ENCODE measurements at regions not wholly inside any gene's neighbourhood (a gene's known extent, or its start where the extent isn't known, plus 50 kb on each side); places are given as distances from the start of the nearest gene placed in this dataset.

DNA sequence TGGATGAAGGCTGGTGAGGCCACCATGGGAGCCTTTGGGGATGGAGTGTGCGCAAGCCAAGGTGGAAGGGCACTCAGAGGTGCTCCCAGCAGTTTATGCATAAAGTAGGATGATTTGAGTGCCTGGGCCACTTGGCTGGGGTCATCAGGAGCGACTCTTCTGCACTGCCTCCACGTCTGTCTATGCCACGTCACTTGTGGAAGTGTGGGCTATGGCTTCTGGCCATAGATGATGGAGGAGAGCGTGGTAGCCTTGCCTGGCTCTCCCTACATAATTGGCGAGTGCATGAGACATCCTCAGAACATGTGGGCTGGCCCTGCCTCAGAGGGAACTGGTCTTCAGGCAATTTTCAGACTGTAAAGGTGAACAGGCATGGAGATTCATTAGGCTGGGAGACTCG lies 182.9 kb downstream of the TEX29 start:
- no peak for FAIRE-seq

DNA sequence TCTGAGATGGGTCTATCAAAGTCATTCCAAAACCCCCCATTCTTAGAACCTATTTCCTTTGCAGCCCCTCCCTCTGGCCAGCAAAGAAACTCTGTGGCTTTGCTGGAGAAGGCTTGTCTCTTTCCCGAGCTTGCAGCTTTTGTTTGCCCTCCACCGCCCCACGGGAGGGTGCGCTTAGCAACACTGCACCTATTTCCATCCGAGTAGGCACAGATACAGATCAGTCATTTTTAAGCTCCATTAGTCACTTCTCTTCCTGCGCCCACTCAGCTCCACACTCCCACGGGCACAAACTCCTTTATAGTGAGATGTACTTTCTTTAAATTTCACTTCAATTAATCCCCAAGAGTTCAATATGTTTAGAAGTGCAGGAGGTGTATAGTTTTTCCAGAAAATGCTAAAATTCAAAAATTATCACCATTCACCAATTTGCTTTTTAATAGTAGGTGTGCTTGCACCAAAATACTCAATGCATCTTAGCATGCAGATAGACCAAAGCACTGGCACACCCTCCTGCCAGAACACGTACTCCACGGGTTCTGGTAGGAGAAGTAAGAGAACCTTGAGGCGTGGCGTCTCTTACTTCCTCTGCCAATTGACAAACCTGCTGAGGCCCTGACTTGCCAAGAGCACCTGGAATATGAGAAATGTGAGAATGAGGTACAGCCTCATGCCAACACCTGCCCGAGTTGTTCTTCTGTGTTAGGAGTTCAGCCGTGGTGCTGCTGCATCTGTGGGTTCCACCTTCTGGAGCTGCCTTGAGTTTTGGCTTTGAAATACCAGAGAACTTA lies 183.7 kb downstream of the TEX29 start:
- no peak for FAIRE-seq

DNA sequence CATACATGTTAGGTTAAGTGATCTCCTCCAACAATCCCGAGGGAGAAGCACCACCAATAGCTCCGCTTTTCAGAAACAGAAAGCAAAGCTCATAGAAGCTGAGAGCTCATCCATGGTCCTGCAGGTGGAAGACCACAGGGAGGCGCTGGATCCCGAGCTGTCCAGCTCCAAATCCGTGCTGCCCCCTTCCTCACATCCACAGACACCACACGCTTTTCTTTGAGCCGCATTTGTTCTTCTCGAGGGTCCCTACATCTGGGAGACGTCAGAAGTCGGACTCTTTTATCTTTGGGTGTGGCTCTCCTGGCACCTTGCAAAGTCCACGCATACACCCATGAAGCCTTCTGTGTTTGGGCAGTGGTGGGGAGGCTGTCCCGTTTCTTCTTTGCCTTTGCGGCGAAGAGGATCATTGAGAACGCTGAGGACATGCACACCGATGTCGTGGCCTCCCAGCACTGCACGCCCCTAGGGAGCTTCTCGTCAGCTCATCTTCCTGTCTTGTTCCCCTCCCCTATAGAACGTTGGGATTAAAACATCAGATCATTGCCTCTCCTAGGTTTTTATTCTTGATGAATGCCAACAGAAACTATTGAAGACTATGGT lies 184.8 kb downstream of the TEX29 start:
- FAIRE-seq = no peak

DNA sequence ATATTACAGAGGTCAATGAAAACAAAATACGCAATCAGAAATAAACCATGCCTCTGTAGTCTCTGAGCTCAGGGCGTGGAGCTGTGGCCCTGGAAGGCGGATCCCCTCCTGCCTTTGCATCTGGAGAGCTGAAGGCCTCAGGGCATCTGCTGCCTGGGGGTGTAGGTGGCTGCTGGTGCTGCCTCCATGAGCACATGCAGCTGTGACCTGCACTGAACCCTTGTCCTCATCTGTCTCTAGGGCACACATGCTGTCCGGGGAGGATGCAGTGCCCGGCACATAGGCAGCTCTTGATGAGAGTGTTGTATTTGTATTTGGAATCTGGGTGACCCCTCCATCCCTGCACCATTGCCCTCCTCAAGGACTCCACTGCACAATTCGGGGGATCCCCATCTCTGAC lies 185.7 kb downstream of the TEX29 start:
- FAIRE-seq = no peak

DNA sequence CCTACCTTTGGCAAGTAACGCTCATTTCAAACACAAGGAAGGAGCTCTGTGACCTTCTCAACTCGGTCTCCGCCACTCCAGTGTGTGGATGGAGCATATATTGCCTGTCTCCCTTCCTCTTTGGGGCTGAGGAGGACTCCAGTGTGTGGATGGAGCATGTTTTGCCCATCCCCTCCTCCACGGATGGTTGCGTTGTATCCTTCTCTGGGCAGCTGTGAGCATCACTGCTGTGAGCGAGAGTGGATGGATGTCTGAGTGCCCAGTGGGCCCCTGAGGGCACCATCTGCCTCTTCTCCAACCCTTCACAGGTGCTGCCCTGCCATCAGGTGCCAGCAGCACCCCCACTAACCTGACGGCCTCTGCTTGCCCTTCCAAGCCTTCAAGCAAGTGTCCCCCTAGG lies 186.2 kb downstream of the TEX29 start:
- FAIRE-seq = no peak

DNA sequence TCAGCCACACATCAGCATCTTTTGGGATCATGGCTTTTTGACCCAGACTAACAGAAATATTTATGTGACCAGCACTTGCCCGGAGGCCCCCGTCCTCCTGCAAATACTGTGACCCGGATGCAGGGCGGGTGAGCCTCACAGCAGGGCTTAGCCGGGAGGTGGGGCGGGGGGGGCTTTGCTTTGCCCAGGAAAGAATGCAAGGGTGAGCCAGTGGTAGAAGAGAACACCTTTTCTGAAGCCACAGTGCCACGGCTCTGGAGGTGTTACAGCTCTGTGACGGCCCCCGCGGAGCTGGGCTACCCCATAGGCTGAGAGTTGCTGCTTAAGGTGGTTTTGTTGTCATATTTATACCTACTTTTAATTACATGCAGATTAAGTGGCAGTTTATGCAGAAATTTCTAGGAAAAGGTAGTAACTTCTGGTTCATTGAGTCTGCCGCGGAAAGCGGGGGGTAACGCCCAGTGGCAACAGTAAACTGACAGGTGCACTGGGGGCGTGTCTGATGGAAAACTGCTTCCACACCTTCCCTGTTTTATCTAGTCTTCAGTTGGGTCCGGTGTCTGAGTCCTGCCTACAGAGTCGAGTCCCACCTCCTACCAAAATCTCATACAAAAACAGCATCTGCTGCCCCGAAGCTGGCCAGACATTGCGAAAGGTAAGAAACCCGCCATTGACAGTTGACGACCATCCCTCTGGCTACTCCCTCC lies 187.9 kb downstream of the TEX29 start:
- FAIRE-seq = no peak

DNA sequence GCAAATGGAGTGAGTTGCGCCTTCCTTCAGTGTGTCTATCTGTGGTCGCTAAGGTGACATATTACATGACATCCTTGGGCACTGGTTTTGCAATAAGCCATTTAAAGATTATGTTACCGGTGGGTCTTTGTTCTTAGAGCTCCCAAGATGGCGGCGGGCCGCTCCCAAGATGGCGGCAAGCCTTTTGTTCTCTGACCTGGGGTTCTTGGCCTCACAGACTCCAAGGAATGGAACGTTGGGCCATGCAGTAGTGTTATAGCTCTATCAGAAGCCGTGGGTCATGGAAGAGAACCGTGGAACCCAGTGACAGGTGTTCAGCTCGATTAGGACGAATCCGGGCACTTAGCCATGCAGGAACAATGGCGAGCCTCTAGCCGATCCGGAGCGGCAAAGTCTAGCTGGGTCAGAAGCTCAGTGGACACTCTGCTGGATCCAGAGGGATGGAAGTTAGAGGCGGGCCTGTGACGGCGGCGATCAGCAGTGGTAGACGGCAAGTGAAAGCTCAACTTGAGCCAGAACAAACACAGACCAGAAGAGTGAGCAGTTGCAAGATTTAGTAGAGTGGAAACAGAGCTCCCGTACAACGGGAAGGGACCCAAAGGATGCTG lies 188.6 kb downstream of the TEX29 start:
- FAIRE-seq = no peak

DNA sequence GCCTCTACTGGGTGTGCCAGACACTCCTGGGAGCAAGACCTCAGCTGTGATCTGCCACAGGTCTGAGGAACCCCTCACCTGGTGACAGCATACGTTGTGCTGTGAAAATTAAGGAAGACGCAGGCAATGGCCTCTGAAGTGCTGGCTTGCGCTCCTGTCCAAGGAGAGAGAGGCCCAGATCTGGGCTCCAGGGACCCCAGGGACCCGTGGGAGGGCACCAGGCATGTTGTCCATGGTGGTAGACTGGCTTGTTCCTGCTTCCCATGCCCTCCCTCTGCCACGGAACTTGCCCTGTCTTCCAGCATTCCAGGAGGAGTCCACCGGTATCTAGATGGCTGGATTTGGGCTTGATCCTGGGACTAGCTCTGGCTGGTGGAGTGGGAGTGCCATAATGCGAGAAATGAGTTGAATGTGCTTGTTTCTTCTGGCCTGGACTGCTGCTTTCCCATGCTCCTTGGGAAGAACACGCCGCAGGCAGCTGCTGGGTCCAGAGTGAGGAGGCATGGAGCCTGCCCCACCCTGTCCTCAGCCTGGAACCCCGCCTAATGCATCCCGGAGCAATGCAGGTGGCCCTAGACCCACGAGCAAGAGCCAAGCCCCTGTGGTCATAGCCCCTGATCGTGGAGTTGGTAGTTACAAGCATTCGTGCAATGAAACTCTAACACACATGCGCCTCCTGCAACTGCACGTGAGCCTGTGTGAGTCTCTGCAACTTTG lies 190.2 kb downstream of the TEX29 start:
- FAIRE-seq = no peak

DNA sequence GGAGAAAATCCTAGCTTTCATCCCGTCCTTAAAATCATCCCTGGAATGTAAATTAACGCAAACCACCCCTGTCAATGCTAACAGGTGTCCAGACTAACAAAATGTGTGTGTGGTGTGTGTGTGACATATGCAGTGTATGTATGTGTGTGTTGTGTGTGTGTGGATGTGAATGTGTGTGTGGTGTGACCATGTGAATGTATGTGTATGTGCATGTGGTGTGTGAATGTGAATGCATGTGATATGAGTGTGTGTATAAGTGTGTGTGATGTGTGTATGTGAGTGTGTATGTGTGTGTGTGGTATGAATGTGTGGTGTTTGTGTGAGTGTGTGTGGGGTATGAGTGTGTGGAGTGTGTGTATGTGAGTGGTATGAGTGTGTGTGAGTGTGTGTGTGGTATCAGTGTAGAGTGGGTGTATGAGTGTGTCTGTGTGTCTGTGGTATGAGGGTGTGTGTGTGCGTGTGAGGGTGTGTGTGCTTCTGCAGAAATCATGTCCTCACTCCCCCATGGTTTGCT lies 190.8 kb downstream of the TEX29 start:
- no peak for FAIRE-seq

DNA sequence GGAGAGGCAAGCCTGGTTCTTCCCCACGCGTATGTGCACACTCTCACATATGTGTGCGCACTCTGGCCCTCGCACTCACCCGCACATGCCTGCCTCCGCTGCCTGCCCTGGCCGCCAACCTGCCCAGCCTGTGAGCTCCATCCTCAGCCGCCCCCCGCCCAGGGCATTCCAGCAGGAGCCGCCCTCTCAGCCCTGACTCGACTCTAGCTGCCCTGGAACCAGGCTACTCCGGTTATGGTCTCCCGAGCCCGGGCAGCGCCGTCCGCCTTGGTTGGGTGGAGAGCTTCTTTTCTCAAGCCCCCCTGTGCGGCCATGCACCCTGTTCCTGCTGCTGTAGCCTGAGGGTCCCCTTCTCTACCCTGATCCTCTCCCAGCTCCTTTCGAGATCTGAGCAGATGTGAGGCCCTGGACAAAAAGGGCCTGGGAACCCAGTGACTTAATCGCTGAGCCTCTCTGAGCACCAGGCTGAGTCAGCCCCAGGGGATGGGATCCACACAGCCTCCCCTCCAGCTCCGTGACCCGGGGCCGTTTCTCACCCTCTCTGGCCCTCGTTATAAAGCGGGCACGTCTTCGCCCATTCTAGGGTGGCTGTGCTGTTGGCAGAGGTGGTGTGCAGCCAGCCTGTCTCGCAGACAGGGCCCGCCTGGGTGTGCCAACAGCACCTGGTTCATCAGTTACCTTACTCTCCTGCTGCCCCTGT lies 191.5 kb downstream of the TEX29 start:
- FAIRE-seq = no peak

DNA sequence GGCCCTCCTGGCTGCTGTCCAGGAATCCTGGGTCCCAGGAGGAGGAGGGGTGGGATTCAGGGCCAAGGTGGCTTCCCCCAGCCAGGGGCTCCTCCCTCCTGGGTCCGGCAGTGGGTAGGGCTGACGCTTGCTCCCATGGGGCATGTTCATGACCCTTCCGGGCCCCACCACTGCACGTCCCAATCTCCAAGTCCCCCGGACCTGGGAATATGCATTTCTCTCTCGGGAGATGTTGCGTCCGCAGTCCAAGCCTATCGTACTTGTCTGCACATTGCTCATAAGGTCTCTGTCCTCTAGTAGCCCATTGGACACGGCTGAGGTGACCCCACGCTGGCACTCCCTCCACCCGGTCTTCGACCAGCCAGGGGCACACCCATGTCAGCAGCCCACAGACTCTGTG lies 192.3 kb downstream of the TEX29 start:
- FAIRE-seq = no peak

DNA sequence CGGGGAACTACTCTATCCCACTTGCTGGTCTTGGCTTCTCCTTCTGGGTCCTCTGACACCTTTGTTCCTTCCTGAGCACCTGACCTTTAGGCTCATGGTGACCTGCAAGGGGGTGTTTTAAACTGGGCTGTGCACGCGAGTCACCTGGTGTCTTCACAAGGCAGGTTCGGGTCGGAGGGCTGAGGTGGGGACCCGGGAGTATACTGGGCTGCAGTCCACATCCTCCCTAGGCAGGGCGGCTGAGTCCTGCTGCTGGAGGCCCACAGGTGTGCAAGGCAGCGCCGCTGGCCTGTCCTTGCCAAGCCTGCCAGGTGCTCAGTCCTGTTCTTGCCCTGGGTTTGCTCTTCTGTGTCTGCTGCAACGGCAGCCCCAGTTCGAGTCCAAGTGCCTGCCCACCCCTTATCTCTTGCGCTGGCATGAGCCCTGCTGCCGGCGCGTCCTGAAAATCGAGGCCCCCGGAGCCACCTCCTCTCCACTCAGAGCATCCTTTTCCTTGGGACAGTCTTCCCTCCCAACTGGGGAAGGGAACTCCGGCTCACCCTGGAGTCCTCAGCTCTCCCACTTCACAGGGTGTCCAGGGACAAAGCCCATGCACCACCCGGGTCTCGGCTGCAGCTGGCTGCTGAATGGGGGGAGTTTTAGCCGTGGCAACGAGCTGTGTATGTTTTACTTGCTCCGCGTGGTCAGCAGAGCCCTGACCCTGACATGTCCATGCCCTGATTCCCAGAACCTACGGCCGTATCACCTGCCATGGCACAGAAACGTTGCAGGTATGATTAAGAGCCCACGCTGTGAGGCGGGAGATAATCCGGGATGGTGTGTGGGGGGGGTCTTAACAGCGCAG lies 193.5 kb downstream of the TEX29 start:
- FAIRE-seq = no peak

DNA sequence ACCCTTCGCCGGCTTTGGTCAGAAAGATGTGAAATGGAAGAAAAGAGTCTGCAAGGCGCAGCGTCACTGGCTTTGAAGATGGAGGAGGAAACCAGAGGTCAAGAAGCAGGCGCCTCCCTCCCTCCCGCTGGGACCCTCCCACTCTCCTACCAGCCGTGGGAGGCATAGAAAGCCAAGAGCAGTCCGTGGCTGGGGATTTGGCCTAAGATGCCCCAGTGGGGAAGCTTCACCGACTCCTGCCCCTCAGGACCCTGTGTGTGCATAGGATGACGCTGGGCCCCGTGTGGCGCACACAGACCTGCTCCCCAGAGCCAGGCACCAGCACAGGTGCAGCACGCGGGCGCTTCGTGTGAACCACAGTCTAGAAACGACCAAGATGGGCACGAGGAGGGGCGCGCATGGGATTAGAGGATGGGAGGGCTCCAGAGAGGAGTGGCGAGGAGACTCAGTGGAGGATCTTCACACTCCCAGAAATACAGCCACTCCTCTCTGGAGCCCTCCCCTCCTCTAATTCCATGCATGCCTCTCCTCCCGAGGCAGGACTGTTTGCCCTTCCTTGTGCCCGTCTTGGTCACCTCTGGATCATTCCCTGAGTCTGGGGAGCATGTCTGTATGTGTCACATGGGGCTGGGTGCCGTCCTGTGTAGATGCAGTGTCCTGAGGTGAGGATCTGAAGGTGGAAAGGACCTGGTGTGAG lies 194.3 kb downstream of the TEX29 start:
- FAIRE-seq = no peak

DNA sequence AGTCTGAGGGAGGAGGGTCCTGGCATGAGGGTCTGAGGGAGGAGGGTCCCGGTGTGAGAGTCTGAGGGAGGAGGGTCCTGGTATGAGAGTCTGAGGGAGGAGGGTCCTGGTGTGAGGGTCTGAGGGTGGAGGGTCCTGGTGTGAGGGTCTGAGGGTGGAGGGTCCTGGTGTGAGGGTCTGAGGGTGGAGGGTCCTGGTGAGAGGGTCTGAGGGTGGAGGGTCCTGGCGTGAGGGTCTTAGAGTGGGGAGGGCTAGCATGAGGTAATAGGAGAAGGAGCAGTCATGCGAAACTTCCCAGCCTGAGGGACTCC lies 194.8 kb downstream of the TEX29 start:
- no peak for FAIRE-seq

DNA sequence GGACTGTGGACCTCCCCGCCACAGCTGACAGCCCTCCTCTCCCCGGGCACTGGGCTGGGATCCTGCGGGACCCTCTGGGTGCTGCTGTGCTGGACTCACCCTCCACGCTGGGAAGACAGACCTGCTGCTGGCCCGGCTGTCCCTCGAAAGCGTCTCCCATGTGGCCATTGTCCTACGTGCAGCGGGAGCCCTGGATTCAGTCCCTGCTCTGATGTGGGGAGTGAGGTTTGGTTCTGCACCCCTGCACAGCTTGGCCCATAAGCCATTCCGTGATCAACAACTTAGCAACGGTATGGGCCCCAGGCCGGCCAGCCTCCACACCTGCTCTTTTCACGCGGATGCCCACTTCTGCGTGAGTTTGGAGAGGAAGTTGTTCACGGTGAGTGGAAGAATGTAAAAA lies 195.2 kb downstream of the TEX29 start:
- no peak for FAIRE-seq

DNA sequence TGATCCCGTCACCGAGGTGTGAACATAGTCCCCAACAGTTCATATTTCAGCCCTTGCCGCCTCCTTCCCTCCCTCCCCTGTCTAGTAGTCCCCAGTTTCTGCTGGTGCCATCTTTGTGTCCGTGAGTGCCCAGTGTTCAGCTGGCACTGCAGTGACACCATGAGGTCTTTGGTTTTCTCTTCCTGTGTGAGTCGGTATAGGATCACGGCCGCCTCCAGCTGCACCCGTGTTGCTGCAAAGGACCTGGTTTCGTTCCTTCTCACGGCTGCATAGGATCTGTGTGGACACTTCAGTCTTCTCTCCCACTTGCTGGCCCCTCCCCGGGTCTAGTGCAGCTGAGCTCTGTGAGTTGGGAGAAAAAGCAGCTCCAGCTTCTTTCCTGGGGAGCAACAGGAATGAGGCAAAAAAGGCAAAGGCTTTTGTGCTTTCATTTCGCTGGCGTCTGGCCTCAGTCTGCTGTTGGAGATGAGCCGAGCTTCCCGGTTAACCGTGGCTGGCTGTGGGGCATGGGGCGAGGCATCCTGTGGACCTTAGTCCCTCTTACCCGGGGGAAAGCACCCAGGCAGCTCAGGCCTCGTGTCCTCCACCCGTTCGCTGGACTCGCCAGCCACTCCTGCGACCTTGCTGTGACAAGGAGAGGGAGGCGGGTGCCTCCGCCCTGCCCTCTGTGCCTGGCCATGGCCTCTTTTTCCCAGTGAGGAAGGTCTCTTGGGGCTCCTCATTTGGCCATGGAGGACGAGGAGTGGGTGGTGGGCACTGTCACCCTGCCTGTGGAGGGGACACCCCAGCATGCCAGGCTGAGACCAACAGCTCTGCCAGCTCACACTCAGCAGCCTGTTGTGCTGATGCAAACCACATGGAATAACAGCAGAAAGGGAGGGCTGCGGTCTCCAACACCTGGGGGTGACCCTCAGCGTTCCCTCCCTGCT lies 196.5 kb downstream of the TEX29 start:
- FAIRE-seq = no peak

DNA sequence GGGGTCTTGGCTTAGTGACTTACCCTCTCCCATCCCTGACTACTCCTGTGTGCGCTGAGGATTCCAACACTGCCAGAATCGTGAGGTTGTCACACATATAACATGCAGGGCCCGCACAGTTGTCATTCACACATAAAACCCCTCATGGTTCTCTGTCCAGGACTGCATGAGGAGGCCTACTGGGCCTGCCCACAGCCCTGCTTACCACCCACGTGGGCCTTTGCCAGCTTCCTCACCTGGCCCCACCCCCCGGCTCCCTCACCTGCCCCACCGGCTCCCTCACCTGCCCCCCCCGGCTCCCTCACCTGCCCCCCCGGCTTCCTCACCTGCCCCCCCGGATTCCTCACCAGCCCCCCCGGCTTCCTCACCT lies 197.2 kb downstream of the TEX29 start:
- FAIRE-seq = no peak

DNA sequence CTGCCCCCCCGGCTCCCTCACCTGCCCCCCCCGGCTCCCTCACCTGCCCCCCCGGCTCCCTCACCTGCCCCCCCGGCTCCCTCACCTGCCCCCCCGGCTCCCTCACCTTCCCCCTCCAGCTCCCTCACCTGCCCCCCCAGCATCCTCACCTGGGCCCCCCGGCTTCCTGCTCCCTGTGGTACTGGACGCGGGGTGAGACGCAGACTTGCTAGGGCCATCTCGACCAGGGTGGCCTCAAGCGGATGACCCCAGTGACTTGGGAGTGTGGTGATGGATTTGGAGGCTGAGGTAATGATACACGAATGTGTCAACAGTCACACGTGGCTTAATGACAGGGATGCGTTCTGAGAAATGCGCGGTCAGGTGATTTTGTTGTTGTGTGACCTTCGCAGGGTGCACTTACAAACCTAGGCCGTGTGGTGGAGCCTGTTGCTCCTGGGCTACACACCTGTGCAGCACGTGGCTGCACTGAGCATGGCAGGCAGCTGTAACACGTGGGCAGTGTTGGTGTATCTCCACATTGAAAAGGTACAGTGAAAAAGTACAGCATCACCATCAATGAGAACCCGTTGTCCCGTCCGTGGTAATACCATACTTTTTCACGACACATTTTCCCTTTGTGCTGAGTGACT lies 197.8 kb downstream of the TEX29 start:
- FAIRE-seq = no peak

DNA sequence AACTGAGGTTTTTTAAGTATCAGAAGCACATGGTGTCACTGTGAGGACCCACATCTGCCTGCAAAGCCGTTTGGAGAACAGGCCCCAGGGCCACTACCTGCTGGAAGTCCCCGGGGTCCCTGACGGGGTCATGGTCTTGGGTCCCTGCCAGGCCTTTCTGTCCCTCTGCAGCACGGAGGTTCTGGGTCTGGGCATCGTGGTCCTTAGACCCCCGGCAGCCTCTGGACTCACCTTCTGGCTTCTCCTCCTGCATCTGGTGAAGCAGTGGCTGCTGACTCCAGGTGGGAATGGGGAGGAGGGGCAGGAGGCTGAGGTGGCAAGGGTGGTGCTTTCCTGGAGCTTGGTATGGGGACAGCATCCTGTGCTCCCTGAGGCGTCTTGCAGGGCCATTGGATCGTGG lies 198.6 kb downstream of the TEX29 start:
- no peak for FAIRE-seq

Data from G401.6 (cell line).